Uterus (tissue), 2 donors: ENCODE measurements at regions not wholly inside any gene's neighbourhood (a gene's known extent, or its start where the extent isn't known, plus 50 kb on each side); places are given as distances from the start of the nearest gene placed in this dataset.

Source experiments
- CTCF ChIP-seq, 4 experiments: fragments of 200-600 bp in 2 of 4; fragments of 450-650 bp in 2 of 4; sonication (generic) in 2 of 4; IDR thresholded peaks; one replicate each; pipeline ENCODE4 v1.5.1; 2016 to 2019; ENCODE audit warnings: antibody characterized with exemption in 4 of 4, mild to moderate bottlenecking in 2 of 4, moderate library complexity in 1 of 4
- POLR2A ChIP-seq, 2 donors: fragments of 450-650 bp; IDR thresholded peaks; one replicate each; pipeline ENCODE4 v1.6.1; 2016; ENCODE audit warnings: antibody characterized with exemption in 2 of 2, mild to moderate bottlenecking in 1 of 2, moderate library complexity in 1 of 2

DNA sequence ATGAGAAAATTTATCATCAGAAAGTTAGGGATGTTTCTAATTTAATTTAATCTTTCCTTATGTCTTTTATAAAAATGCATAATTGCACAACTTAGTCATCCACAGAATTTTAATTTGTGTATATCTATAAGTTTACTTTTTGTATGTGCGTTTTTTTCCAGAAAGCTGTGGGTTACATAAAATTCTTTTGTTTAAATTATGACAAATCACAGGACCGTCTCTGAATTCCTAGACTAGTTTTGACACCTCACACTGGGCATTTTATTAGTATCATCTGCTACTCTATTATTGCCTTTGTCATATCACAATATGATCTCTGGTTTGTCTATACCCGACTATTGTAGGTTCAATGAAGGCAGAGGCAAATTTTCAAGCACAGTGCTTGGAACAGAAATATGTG is 482.4 kb upstream of the SEMA3D start:
- TF ChIP-seq CTCF (IDR thresholded peaks at IDR 0.05) (no peak), POLR2A (IDR thresholded peaks at IDR 0.05) (no peak)
